KBM-7 (cell line): ENCODE measurements at regions not wholly inside any gene's neighbourhood (a gene's known extent, or its start where the extent isn't known, plus 50 kb on each side); places are given as distances from the start of the nearest gene placed in this dataset.
"Not testable (repeated sequence)": the region's sequence is repeated elsewhere in the genome, so short reads cannot be mapped to it uniquely, and the experiment has no call there.

Source experiments
- DNase-seq: peaks from one replicate; pipeline ENCODE4 v3.0.0-alpha.2; 2015
- in situ Hi-C: fragments of 300-500 bp; cut with MboI; formaldehyde crosslinking; loops from 2 replicates; pipeline ENCODE4 v1.14.3; 2020; ENCODE audit warnings: low sequenced_read_pairs, low pct_unique_long_range_greater_than_20kb, mixed read lengths

DNA sequence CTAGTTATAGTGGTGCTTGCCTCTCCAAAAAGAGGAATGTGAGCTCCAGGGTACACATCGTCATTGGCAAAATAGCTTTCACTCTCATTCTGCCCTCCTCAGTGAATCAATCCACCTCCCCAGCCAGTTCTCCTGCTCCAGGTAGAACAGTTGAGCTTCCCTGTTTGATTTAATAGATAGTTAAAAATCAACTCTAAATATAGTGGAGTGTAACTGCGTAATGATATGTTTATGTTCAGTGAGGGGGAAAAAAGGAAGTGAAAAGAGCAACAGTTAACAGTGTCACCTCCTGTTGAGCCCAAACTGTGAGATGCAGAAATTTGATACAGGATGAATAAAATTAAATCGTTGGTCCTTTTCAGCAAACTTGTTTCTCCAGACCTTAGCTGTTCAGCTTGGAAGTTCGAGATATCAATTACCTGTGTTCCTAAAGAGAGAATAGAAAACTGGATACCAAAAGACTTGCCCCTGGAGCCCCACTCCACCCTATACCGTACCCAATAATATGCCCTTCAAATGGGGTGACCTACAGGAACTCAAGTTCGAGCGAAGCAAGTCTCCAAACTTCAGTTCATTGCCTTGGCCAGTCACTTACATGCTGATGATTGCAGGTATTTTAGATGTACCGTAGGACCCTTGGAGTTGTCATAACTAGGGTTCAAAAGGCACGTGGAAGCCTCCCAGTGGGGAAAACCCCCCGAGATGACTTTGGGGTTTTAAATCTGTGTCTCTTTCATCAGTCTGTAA is 708.4 kb downstream of the RNF144A start:
- in situ Hi-C loops = no loop called here
- DNase-seq = peak; percentile 13

DNA sequence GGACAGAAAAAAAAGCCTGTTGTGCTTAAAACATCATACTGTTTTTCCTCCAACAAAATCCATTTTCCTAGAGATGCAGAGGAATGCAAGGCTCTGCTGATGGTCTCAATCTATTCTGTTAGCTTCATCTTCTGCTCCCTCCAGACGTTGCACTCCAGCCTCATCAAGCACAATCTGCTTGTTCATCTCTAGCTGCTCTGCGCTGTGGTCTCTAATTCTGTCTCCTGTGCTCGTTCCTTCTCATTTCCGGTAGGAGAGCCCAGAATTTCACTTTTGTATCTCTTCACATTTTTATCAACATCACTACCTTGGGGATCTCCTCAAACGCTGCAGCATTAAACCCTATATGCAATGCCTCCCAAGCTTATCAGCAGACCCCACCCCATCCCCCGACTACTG is 708.9 kb downstream of the RNF144A start:
- DNase-seq = no peak
- in situ Hi-C loops = no loop called here

DNA sequence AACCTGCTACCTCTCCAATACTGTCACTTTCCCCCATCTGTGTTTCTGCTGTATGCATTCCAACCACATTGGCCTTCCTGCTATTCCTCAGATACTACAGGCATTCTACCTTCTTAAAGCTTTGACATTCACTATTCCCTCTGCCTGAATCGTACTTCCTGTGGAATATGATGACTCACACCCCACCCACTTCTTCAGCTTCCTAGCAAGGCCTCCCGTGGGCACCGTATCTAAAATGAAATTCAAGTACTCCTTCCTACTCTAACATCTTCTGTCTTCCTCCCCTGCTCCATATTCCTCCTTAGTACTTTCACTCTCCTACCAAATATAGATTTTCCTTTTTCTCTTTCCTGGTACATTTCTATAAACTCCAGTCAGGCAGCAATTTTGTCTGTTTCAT is 710.4 kb downstream of the RNF144A start:
- DNase-seq = no peak
- in situ Hi-C loops = no loop called here

DNA sequence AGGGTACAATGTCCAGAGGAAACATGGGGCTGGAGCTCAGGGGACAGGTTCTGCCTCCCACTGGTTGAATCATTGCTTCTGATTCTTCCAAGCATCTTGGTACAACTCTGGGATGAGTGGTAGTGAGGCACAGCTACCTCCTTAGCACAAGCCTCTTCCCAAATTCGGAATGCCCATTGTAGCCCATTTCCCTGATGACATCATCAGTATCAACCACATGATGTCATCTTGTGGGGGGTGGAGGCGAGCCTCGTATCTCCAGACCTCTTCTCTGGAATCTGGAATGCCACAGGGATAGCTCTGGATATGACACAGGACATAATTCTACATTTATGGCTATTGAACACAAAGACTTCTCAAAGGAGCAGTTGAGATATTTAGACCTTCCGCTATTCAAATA is 715.2 kb downstream of the RNF144A start:
- in situ Hi-C loops = no loop called here

DNA sequence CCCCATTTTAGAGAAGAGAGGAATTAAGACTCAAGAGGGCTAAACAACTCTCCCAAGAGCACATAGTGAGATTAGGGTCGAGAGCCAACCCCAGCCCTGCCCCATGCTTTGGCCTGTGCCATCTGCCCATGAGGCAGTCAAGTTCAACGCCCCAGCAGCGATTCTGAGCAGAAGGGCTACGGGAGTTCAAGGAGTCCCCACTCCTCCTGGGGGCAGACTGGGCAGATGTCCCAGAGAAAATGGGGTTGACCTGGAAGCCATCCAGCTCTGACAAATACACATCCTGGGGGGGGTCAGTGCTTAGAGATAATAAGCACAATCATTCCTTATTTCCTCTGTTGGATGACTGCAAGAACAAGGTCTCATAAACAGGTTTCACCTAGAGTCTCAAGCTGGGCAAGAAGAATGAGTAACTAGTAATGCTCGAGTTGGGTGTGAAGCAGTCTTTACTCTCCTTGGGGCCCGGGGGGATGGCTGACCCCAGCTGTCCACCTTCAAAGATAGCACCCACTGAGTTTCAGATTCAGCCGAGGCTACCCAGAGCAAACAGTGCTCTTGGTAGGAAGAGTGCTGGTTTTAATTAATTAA is 716.4 kb downstream of the RNF144A start:
- no peak for DNase-seq
- in situ Hi-C loops = no loop called here

More for the DNA sequence above, 715.2 kb downstream of the RNF144A start:
- no peak for DNase-seq

DNA sequence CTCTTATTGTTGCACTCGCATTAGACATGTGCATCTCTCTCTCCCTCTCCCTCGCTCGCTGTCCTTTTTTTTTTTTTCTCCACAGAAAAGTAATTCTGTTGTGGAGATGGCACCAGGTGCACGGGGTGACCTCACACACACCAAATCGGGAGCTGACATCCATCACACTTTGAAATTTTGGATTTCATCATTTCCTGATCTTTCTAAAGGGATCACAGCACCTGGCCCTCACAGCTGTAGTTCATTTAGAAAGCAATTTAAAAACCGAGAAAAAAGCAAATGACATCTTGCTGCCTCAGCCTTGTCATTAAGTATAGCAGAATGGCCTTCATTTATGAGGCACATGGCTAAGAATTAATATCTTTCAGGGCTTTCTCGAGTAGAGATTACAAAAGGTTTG is 717.2 kb downstream of the RNF144A start:
- DNase-seq = no peak
- in situ Hi-C loops = no loop called here

DNA sequence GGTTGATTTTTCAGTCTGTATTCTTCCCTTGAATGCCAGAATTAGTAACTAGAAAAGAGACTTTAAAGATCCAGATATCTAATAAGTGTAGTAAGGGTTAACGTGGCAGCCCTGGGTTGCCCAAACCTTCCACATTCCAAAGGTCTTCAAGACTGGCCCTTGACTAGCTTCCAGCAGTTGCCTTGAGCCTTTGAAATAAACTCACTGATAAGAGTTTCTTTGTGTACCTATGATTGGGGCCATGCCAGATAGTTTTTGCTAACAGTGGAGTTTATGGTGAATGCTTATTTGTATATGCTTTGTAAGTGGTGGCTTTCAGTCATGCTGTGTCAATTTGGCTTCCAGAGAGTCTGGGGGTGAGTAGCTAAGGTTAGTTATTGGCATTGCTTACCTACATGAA is 722.3 kb downstream of the RNF144A start:
- in situ Hi-C loops = no loop called here
- DNase-seq = no peak

DNA sequence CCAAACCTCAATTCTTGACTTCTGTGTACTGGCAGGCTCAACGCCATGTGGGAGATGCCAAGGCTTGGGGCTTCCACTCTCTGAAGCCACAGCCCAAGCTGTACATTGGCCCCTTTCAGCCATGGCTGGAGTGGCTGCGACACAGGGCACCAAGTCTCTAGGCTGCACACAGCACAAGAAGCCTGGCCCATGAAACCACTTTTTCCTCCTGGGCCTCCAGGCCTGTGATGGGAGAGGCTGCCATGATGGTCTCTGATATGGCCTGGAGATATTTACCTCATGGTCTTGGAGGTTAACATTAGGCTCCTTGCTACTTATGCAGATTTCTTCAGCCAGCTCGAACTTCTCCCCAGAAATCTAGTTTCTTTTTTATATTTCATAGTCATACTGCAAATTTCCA is 724.1 kb downstream of the RNF144A start:
- in situ Hi-C loops, DNase-seq: not testable (repeated sequence)

DNA sequence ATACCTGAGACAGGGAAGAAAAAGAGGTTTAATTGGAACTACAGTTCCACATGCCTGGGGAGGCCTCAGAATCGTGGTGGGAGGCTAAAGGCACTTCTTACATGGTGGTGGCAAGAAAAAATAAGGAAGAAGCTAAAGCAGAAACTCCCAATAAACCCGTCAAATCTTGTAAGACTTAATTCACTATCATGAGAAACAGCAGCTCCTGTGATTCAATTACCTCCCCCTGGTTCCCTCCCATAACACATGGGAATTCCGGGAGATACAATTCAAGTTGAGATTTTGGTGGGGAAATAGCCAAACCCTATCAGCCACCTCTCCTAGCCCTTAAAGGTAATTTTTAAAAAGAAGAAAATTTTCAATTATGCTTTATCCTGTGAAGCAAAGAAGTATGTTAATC is 728.8 kb downstream of the RNF144A start:
- in situ Hi-C loops = no loop called here
- no peak for DNase-seq

DNA sequence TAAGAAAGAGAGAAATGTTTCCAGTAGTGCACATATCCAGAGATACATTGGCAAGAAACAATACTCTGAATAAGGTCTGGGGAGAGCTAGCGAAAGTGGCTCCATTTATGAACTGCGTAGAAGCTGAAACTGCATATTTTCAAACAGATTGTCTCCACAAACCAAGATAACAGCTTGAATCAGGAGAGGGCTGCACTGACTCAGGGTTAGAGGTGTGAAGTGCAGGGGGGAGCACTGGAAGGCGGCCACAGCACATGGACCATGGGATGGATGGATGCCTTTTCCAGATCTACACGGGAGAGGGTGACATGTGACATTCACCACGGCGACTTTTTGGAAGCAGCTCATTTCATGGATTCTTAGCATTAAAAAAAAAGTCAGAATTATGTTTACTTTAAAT is 729.4 kb downstream of the RNF144A start:
- DNase-seq = no peak
- in situ Hi-C loops = no loop called here

DNA sequence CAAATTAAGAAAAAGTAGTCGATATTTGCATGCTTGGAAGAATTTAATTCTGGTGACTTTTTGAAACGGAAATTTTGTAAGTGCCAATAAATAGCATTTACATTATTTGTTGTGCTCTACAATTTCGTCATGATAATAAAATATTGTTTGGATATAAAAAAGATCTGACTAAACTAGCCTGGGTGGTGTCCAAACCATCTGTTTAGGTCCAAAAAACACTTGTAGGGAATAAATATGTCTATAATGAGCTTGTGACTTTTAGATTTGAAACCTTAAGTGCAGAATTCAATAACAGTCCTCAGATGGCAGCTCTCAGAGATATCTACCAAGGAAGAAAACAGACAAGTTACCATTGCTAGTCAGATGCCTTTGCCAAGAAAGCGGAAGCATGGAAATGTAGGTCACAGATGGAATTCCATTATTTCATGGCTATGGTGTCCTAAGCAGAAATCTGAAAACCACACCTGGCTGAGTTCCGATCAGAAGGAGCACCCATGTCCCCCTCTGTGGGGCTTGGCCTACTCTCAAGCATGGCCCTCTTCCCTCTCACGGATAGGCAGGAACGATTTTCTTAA is 731.1 kb downstream of the RNF144A start:
- in situ Hi-C loops = no loop called here
- DNase-seq = no peak

DNA sequence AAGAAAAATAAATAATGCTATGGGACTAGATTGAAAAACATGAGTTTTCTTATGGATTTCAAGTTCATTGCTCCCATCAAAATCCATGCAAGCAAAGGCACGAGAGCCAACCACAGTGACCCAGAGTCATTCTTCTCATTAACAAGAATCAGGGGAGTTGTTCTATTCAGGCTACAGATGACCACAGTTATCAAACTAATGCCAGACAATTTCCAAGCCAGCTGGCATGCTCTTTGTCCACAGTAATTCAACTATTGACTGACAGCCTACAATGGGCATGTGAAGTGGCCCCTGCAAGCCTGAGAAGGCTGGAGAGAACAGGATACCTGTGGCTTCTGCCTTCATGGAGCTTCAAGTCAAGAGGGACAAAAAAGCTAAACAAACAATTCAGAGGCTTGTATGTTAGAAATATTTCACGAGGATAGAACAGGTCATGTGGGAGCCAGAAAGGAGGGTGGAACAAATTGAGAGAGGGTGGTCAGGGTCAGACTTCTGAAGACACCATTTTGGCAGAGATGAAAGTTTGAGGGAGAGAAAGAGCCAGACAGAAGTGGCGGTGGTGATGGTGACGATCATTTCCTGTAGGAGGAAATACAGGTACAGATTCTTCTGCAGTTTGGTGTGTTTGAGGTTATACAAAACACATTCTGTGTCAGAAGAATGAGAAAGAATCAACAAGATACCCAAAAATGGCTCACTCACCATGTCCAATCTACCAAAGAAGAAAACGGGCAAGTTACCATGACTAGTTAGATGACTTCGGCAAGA is 732.4 kb downstream of the RNF144A start:
- in situ Hi-C loops = no loop called here

DNA sequence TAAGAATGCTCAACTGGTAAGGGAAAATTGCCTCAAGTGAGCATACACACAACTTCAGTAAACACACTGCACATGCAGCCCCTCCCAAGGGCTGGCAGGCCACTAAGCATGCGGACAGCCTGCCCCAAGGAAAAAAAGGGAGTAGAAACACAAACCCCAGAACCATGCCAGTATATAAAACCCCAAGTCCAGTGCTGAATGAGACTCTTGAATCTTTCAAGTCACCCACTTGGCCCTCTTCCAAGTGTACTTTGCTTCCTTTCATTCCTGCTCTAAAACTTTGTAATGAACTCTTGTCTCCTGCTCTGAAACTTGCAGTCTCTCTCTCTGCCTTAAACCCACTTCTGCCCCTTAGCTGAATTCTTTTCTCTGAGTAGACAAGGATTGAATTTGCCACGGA is 736.4 kb downstream of the RNF144A start:
- DNase-seq = no peak
- in situ Hi-C loops = no loop called here

More for the DNA sequence above, 732.4 kb downstream of the RNF144A start:
- DNase-seq = no peak

DNA sequence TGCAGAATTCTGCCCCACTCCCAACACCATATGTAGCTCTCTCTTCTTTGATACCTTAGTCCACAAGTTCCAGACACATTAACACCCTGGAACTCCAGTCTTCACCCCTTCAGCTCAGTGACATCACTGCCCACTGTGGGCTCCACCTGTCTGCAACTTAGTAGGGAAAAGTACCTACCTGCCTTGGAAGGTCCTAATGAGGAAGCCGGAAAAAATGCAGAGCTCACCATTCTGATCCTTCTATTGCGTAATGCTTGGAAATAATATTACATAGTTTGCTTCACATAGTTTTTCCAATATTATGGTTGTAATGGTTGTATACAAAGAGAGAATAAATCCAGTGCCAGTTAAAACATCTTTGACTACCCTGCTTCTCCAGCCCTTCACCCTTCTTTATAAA is 738.4 kb downstream of the RNF144A start:
- in situ Hi-C loops = no loop called here
- DNase-seq = no peak

DNA sequence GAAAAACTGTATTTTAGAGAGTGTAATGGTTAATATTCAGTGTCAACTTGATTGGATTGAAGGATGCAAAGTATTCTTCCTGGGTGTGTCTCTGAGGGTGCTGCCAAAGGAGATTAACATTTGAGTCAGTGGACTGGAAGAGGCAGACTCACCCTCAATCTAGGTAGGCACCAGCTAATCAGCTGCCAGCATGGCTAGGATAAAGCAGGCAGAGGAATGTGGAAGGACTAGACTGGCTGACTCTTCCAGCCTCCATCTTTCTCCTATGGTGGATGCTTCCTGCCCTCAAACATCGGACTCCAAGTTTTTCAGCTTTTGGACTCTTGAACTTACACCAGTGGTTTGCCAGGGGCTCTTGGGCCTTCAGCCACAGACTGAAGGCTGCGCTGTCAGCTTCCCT is 740.3 kb downstream of the RNF144A start:
- DNase-seq, in situ Hi-C loops: not testable (repeated sequence)

DNA sequence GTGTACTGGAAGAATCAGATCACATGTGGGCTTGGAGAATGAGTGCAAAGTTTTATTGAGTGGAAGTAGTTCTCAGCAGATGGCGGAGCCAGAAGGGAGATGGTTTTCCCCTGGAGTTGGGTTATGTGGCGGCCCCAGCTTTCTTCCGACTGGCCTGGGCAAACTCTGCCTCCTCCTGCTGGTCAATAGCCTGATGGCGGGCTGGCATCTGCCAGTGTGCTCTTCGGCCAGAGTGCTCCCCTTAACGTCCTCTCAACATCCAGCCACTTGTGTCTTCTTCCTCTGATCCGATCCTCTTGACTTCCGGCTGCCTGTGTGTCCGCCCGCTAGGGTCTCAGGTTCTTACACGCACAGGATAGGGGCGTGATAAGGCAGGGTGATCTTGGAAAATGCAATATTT is 741.3 kb downstream of the RNF144A start:
- DNase-seq = no peak
- in situ Hi-C loops = no loop called here

DNA sequence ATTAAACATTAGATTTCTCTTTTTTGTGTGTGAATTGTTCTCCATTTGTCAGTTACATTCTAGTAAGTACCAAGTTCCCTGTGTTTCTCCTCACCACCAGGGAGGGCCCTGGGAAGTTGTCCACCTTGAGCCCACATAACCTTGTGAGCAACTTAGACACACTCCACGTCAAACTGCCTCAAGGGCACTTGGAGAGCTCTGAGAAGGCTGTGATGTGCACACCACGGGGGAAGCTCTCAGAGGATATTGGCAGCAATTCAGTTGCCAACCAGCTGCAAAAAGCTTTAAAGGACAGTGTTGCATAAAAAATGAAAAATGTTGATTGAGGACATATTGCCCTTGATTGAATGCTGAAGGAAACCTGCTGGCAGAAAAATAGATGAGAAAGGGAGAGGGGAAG is 743.6 kb downstream of the RNF144A start:
- in situ Hi-C loops = no loop called here
- no peak for DNase-seq

DNA sequence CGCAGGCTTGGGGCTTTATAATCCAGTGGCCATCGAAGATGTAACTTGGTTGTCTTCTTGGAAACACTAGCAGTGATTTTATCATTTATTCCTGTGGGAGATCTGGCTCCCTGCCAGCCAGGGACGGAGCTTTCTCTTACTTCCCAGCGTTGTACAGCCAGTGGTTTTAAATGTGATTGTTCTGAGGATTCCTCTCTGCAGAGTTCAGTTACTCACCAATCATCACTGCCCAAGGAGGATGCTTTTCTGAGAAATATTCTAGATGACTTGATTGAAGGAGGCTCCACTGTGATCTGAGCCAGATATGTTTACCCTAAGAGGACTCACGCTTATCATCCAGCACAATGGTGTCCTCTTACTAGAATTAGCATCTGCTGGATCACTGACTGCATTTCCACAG is 744.3 kb downstream of the RNF144A start:
- in situ Hi-C loops = no loop called here
- DNase-seq = no peak

DNA sequence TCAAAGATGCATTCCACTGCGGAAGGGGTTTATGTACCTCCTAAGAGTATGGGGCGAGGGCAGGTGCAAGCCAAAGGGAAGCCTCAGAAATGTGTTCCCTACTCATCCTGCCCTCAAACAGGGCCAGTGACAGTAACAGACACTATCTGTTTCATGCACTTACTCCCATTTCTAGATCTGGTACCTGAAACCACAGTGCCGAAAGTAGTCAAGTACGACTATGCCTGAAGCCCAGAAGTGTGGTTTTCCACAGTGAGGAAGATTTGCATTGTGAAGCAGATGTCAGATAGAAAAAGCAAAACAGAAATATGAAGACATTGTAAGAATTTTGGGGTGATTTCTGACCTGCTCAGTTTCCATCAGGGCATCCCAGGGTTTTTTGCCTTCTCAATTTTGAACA is 748.7 kb downstream of the RNF144A start:
- DNase-seq = no peak
- in situ Hi-C loops = no loop called here

DNA sequence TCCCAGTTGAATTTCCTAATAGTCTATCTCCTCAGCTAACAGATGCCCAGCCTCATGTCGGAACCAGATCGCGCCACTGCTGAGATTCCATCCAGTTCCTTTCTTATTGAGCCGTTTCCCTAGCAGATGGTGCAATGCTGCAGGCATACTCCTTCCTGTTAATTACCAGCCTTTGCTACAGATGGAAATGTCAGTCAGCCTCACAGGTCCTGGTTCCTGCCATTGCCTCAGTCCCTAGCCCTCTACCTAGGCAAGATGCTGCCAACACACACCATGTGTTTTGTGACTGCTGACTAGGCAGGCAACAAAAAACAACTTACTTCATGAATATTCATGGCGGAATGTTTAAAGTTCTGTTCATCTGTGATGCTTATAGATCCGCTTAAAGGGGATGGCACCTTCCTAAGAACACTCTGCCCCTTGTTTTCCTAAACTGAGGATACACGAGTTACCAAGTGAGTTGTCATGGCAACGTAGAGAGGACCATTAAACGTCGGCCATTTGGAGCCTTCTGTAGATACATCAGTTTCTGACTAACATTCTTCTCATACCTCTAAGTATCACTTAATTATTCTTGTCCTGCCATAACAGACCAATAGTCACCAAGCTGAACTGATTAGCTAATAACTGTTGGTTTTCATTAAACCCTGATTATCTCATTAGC is 749.5 kb downstream of the RNF144A start:
- DNase-seq = no peak

More for the DNA sequence above, 749.5 kb downstream of the RNF144A start:
- in situ Hi-C loops = no loop called here
